PC-3 (cell line): ENCODE measurements at regions not wholly inside any gene's neighbourhood (a gene's known extent, or its start where the extent isn't known, plus 50 kb on each side); places are given as distances from the start of the nearest gene placed in this dataset.

Experiments used
- ATAC-seq: fragments of 200-7000 bp; cut with Tn5 transposase; 2 replicates; pipeline ENCODE4 v1.9.1; 2020; ENCODE audit warnings: mild to moderate bottlenecking, moderate library complexity
- BruUV-seq: library from RNA; stranded (reverse); fragments of 400-500 nt; replicated peaks from 2 replicates; lab custom pipeline; 2021; lab: Mats Ljungman, UMichigan
- CTCF ChIA-PET: fragments of 300-600 bp; sonication (Branson Sonifier 250); formaldehyde crosslinking; loops from one replicate; lab custom pipeline; 2022; ENCODE audit warnings: antibody characterized with exemption; lab: Charles Lee
- POLR2A ChIA-PET: fragments of 300-600 bp; sonication (Branson Sonifier 250); formaldehyde crosslinking; loops from one replicate; lab custom pipeline; 2022; ENCODE audit warnings: antibody characterized with exemption; ENCODE audit not compliant: unreplicated experiment; lab: Charles Lee
- DNase-seq: peaks from one replicate; pipeline ENCODE4 v3.0.0-alpha.2; 2015
- H2AFZ ChIP-seq: fragments of 300-600 bp; sonication (generic); 2 replicates; pipeline ENCODE4 v1.6.0; 2016; ENCODE audit warnings: antibody characterized with exemption, low read length
- H3F3A ChIP-seq: fragments of 300-600 bp; sonication (generic); one replicate; pipeline ENCODE4 v1.6.0; 2017; ENCODE audit warnings: antibody characterized with exemption, low read length, control low read depth, mild to moderate bottlenecking; ENCODE audit not compliant: unreplicated experiment
- H3K27ac ChIP-seq: fragments of 300-600 bp; sonication (generic); 2 replicates; pipeline ENCODE4 v1.5.1; 2016; ENCODE audit warnings: mild to moderate bottlenecking, low read length
- H3K27me3 ChIP-seq: fragments of 300-600 bp; sonication (generic); 2 replicates; pipeline ENCODE4 v1.6.1; 2016; ENCODE audit warnings: low read length, mixed read lengths
- H3K36me3 ChIP-seq: fragments of 300-600 bp; sonication (generic); 2 replicates; pipeline ENCODE4 v1.6.1; 2016; ENCODE audit warnings: low read depth, mixed run types, low read length, mixed read lengths
- H3K4me1 ChIP-seq: fragments of 300-600 bp; sonication (generic); 2 replicates; pipeline ENCODE4 v1.5.1; 2016; ENCODE audit warnings: low read length; ENCODE audit not compliant: insufficient read depth
- H3K4me2 ChIP-seq: fragments of 300-600 bp; sonication (generic); 2 replicates; pipeline ENCODE4 v1.6.0; 2016; ENCODE audit warnings: low read length
- H3K4me3 ChIP-seq: fragments of 300-600 bp; sonication (generic); 2 replicates; pipeline ENCODE4 v1.5.1; 2016; ENCODE audit warnings: mild to moderate bottlenecking, low read length, mixed read lengths
- H3K79me2 ChIP-seq: fragments of 300-600 bp; sonication (generic); 2 replicates; pipeline ENCODE4 v1.6.1; 2017; ENCODE audit warnings: low read length, mixed read lengths
- H3K9ac ChIP-seq: fragments of 300-600 bp; sonication (generic); 2 replicates; pipeline ENCODE4 v1.6.0; 2016; ENCODE audit warnings: mild to moderate bottlenecking, low read length
- H3K9me2 ChIP-seq: fragments of 300-600 bp; sonication (generic); replicated peaks from 2 replicates; pipeline ENCODE4 v1.6.1; 2016; ENCODE audit warnings: mixed run types, low read length, mixed read lengths
- H3K9me3 ChIP-seq: fragments of 300-600 bp; sonication (generic); 2 replicates; pipeline ENCODE4 v1.6.1; 2016; ENCODE audit warnings: low read length, mixed read lengths
- H4K20me1 ChIP-seq: fragments of 300-600 bp; sonication (generic); 2 replicates; pipeline ENCODE4 v1.6.1; 2016; ENCODE audit warnings: low read length, mixed read lengths
- EZH2 ChIP-seq: fragments of 300-600 bp; sonication (generic); IDR thresholded peaks from one replicate; pipeline ENCODE4 v1.6.1; 2017; ENCODE audit warnings: antibody characterized with exemption, mild to moderate bottlenecking, low read length; ENCODE audit not compliant: unreplicated experiment
- EZH2phosphoT487 ChIP-seq: fragments of 300-600 bp; sonication (generic); IDR thresholded peaks from 2 replicates; pipeline ENCODE4 v1.6.1; 2018; ENCODE audit warnings: mild to moderate bottlenecking, antibody characterized with exemption, low read length, borderline replicate concordance
- intact Hi-C: fragments of 100-400 bp; cut with micrococcal nuclease; formaldehyde crosslinking; loops from 2 replicates; pipeline ENCODE4 v1.9.0; 2023
- TF ChIP-seq, protein P1 (sequence below): fragments of 300-600 bp; sonication (generic); conservative IDR thresholded peaks from 2 replicates; pipeline ENCODE4 v1.5.1; 2017; ENCODE audit warnings: antibody characterized with exemption, low read depth, mild to moderate bottlenecking, low read length

DNA sequence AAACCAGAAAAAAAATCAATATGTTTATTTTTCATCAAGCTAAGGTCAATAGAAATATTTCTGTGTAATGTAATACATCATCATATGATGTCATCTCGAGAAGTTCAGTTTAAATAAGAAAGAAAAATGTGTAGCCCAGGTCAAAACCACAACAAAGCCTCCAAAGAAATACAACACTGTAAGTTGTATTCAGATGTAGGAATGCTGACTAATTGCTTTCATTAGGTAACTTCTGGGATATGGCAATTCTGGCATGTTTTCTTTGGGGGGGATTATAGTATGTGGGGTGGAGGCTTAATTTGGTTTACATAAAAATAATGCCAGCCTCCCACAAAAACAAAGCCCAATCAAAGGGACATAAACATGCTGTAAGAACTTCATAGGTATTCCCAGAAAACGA, 881.8 kb upstream of the CITED2 start:
- H3K4me2 ChIP-seq, result no peak overlapping the region
- CTCF ChIA-PET, result no interaction called here
- H3K9ac ChIP-seq, result no peak overlapping the region
- peaks cover 5% of the 10 kb centered on the region for H3K4me1 ChIP-seq
- BruUV-seq, result no TSS peak
- no peak overlapping the region for H3K4me3 ChIP-seq
- TF ChIP-seq EZH2phosphoT487 (no peak), EZH2 (no peak)
- TF ChIP-seq, protein P1, sequence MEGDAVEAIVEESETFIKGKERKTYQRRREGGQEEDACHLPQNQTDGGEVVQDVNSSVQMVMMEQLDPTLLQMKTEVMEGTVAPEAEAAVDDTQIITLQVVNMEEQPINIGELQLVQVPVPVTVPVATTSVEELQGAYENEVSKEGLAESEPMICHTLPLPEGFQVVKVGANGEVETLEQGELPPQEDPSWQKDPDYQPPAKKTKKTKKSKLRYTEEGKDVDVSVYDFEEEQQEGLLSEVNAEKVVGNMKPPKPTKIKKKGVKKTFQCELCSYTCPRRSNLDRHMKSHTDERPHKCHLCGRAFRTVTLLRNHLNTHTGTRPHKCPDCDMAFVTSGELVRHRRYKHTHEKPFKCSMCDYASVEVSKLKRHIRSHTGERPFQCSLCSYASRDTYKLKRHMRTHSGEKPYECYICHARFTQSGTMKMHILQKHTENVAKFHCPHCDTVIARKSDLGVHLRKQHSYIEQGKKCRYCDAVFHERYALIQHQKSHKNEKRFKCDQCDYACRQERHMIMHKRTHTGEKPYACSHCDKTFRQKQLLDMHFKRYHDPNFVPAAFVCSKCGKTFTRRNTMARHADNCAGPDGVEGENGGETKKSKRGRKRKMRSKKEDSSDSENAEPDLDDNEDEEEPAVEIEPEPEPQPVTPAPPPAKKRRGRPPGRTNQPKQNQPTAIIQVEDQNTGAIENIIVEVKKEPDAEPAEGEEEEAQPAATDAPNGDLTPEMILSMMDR, result no peak
- ATAC-seq (no peak), DNase-seq (no peak)
- H3K27ac ChIP-seq, result no peak overlapping the region
- H4K20me1 ChIP-seq, result no peaks in the 10 kb centered on the region
- no peaks in the 10 kb centered on the region for H3K27me3 ChIP-seq
- no peak overlapping the region for H2AFZ ChIP-seq
- no peaks in the 10 kb centered on the region for H3K79me2 ChIP-seq
- POLR2A ChIA-PET, result no interaction called here
- H3K9me3 ChIP-seq, result no peaks in the 10 kb centered on the region
- H3K9me2 ChIP-seq, result no peaks in the 10 kb centered on the region
- intact Hi-C loops, result no loop called here
- H3F3A ChIP-seq, result no peaks in the 10 kb centered on the region
- H3K36me3 ChIP-seq, result no peaks in the 10 kb centered on the region

DNA sequence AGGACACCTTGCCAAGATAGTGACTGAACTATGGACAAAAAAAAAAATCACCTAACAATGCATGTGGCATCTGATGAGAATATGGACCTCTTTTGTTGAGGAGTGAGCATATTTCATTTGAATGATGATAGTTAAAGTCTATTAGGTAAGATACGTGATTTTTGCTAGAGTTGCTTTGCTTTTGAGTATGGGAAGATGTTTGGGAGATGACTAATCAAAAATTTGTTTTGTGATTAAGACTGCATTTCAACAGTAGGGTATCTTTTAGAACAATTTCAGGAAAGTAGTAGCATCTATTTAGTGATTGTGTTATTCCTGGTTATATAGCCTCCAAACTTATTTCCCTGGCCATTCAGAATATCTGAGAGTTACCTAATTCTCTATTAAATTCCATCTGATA, 878.6 kb upstream of the CITED2 start:
- Histone ChIP-seq H3K4me3 (no peak overlapping the region), H3F3A (no peaks in the 10 kb centered on the region), H3K27ac (no peak overlapping the region), H3K27me3 (no peaks in the 10 kb centered on the region), H3K4me2 (no peak overlapping the region), H2AFZ (no peak overlapping the region), H4K20me1 (no peaks in the 10 kb centered on the region), H3K4me1 (peaks cover 5% of the 10 kb centered on the region), H3K9ac (no peak overlapping the region), H3K36me3 (no peaks in the 10 kb centered on the region), H3K9me2 (no peaks in the 10 kb centered on the region), H3K9me3 (no peaks in the 10 kb centered on the region), H3K79me2 (no peaks in the 10 kb centered on the region)
- intact Hi-C loops, result no loop called here
- no TSS peak for BruUV-seq
- ChIA-PET CTCF (no interaction called here), POLR2A (no interaction called here)
- DNase-seq (peak; percentile 61), ATAC-seq (no peak; the same call in 1 of the 2 replicates)
- TF ChIP-seq, protein P1, result no peak
- no peak for TF ChIP-seq EZH2
- no peak for TF ChIP-seq EZH2phosphoT487

DNA sequence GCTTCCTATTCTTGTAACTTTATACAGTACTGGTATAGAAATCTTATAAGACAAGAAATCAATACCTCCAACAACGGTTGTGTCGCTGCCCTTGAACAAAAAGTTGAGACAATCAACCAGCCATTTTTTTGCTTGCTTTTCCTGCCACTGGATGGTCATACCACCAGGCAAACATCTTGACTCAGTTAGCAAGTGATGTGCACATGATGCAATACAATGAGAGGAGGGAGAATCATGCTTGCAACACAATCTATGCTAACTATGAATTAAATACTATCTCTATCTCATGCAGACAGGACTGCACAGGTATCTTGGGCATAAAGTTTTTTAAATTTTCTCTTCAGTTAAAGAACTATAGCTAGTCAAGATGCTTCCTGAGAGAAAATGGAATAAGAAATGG, 877.7 kb upstream of the CITED2 start:
- Histone ChIP-seq H3K9ac (no peak overlapping the region), H4K20me1 (no peaks in the 10 kb centered on the region), H3K9me3 (no peaks in the 10 kb centered on the region), H3K9me2 (no peaks in the 10 kb centered on the region), H2AFZ (no peak overlapping the region), H3K27ac (no peak overlapping the region), H3K79me2 (no peaks in the 10 kb centered on the region), H3F3A (no peaks in the 10 kb centered on the region), H3K27me3 (no peaks in the 10 kb centered on the region), H3K4me1 (peaks cover 5% of the 10 kb centered on the region), H3K4me2 (no peak overlapping the region), H3K36me3 (no peaks in the 10 kb centered on the region), H3K4me3 (no peak overlapping the region)
- CTCF ChIA-PET, result no interaction called here
- no peak for DNase-seq
- ATAC-seq, result no peak
- no TSS peak for BruUV-seq
- no peak for TF ChIP-seq EZH2
- intact Hi-C loops, result no loop called here
- POLR2A ChIA-PET, result no interaction called here
